Fibroblast of skin of scalp (primary cell): ENCODE measurements at regions not wholly inside any gene's neighbourhood (a gene's known extent, or its start where the extent isn't known, plus 50 kb on each side); places are given as distances from the start of the nearest gene placed in this dataset.
"Not testable (repeated sequence)": the region's sequence is repeated elsewhere in the genome, so short reads cannot be mapped to it uniquely, and the experiment has no call there.

ENCODE experiments used
- DNase-seq: peaks from one replicate; pipeline ENCODE4 v3.0.0-alpha.2; 2013

- no peak for DNase-seq
Measured at GRCh38 chr12:77253321-77253720, 188.0 kb upstream of the E2F7 start.

- DNase-seq = no peak
Measured at GRCh38 chr12:77251799-77252198, 186.4 kb upstream of the E2F7 start.

DNA sequence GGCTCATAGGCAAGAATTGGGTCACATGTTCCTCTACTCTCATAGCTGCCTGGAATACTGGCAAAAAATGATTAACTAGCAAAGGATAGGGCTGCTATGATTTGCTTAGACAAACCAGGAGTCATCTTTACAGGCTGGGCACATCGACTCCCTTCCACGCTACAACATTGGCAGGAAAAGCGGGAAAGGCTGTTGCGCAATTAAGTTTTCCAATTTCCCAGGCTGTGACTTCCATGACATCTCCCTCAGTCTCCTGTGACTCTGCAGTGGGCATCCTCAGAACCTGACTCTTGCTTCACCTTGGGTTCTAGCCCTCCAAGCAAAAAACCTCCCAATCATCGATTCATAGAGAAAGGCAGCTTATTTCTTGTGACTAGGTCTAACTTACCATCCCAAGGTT lies 184.5 kb upstream of the E2F7 start:
- no peak for DNase-seq

DNA sequence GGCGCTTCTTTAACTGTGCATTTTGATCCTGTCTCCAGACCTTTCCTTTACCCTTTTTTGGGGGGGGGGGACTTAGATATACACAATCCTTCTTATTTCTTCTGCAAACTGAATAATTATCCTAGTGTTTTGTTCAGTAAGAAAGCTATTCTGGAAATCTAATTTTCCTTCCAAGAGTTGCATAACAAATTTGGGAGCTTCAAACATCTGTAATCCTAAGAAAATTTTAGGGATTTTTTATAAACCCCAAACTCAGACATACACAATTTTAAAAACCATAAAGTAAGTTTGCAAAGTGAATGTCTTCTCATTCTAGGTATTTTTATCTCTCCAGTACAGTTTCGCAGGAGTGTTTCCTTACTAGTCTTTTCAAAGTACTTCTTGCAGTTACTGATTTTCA lies 182.7 kb upstream of the E2F7 start:
- no peak for DNase-seq

DNA sequence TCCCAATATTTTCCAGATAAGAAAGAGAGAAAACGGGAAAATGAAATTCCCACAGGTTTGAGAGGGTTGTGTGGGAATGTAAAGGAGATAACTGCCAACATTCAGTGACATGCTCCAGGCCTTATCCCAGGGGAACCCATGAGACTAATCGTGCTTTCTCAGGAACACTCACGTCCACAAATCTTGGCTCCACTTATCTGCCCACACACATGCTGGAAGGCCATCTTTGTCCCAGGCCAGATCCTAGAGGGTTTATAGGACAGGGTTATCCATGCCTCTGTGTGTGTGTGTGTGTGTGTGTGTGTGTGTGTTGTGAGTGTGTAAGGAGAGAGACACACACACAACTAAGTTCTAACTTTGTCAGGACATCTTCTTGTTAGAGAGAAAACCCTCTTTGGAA lies 182.2 kb upstream of the E2F7 start:
- DNase-seq = no peak

DNA sequence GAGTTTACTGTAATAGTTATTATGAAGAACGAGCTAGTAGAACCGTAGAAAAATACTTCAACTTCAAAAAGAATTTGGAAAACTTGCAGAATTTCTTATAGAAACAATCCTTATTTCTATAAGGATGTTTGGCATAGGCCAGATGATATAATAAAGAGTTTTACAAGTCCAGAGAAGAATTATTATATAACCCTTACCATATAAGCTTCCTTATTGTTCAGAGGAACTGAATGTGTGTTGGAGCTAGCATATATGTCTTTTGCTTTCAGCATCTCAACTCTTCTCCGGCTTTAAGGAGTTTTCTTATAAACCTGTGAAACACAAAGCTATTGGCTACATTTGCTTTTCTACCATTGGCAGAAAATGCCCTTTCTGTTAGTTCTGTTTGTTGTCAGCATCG lies 178.0 kb upstream of the E2F7 start:
- DNase-seq = no peak

- no peak for DNase-seq
Measured at GRCh38 chr12:77239617-77240016, 174.2 kb upstream of the E2F7 start.

- no peak for DNase-seq
Measured at GRCh38 chr12:77238335-77238734, 173.0 kb upstream of the E2F7 start.

- no peak for DNase-seq
Measured at GRCh38 chr12:77237896-77238295, 172.5 kb upstream of the E2F7 start.

GRCh38 chr12:77236066-77236465 lies 170.7 kb upstream of the E2F7 start:
- no peak for DNase-seq

DNA sequence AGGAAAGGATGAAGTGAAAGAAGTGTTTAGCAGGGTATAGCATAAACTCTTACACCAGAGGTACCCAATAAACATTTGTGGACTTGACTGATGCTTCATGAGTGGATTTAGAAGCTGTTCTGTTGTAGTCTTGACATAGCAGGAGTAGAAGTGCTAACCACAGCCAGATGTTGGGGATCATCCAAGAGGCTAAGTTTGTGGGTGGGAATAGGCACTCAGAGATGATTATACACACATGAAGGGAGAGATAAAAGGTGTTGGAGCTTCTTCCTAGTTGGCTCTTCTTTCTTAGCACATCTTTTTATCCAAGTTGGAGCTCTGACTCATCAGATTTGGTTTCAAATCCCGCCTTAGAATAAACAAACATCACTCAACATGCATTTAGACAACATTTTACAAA lies 166.7 kb upstream of the E2F7 start:
- DNase-seq = peak; percentile 25

DNA sequence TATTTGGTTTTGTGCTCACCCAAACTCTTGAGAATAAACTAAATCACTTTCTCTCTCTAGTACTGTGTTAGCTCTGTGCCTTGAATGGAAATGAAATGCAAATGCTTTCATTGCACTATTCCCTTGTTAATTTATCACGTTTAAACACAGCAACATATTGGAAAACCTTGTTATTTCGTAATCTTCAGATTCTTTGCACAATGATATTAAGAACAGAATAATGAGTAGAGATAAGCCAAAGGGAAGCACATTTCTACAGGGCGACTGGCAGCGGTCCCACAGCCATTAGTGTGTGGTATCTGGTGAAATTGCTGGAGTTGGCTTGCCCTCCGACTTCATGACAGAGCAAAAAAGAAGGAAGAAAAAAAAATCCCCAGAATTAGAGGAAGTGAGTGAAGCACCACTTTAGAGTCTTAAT lies 166.1 kb upstream of the E2F7 start:
- peak; percentile 38 for DNase-seq

DNA sequence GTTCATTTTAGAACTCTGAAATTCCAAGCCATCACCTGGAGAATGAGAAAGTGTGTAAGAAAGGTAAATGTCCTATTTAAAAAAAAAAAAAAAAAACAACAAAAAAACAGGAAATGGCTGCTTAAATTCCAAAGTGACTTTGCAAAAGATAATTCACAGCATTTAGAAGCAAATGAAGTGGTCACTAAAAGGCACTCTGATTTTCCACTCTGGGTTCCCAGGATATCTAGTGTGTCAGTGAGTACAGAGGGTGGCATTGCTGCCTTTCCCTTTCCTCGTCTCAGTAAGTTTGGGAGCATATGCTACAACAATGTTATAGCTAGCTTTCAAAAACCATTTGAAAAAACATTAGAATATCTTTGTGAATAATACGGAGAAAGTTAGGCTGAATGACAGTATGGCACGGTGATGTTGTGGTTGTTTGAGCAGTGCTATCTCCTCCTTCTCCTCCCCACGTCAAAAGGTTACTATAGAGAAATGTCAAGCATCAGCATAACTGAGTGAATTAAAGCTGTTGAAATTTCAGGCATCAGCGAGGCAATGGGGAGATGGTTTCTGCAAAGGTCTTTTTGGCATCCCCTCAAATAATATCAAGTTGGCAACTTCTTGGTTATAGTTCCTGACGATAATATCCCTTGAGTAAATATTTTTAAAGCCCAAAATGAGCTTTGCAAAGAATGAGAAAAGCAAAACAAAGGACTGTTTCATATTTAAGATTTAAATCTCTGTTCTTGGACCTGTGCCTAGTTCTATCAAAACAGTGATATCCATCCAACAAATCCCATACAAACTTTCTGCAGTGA lies 164.5 kb upstream of the E2F7 start:
- DNase-seq = peak; percentile 54

- DNase-seq = no peak
Measured at GRCh38 chr12:77228376-77228775, 163.0 kb upstream of the E2F7 start.

- no peak for DNase-seq
Measured at GRCh38 chr12:77226368-77226767, 161.0 kb upstream of the E2F7 start.

GRCh38 chr12:77225373-77225772 lies 160.0 kb upstream of the E2F7 start:
- no peak for DNase-seq

- no peak for DNase-seq
Measured at GRCh38 chr12:77224346-77224745, 159.0 kb upstream of the E2F7 start.

DNA sequence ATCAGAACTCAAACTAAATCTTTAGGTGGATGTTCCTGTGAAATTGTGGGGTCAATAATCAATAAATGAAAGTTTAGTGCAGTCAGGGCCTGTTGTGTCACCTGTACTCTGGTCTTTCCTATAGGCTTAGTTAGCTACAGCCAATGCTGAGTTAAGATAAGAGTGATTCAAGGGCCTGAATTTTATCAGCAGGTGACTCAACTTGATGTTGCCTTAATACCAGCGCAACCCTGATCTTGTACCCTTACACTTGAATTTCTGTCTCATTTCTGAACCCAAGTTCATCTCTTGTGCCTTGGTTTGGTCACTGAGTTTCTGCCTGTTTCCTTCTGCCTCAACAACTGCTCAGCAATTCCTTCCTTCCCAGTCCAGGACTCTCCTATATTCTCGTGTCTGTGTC lies 157.0 kb upstream of the E2F7 start:
- DNase-seq = no peak

DNA sequence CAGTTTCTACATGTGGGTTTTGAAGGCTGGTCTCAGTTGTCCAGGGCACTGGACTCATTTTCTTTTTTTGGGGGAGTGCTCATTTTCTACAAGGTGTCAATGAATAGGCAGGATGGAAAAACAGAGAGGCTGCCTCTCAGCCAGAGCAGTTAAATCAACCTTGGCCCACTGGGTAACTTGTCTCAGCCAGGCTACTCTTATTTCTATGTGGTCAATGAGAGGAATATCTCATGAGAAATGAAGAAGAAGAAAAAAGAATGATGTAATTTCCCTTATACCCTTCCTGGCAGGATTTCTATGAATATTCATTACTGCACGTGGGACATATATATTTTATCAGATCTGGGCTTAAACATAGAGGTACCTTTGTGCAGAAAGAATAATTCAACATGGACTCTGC lies 155.2 kb upstream of the E2F7 start:
- no peak for DNase-seq

DNA sequence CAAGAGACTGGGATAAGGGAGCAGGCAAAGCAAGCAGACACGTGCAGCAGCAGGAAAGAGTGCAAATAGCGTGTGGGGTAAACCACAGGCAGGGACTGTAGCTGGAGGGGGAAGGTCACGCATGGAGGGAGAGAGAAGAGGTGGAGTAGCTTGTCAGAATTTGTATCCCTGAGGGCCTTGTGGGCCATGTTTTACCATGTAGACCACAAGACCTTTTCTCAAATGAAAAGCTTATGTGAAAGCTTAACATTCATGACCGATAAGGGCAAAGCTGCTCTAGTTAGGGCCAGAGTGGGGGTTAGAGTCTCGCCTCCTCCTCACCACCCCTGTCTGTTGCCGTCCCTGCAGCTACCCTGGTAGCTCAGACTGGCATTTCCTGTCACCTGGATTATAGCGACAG lies 152.9 kb upstream of the E2F7 start:
- DNase-seq = peak; percentile 31

GRCh38 chr12:77216136-77216535 lies 150.8 kb upstream of the E2F7 start:
- DNase-seq = not testable (repeated sequence)

- DNase-seq = peak; percentile 76
Measured at GRCh38 chr12:77214136-77214535, 148.8 kb upstream of the E2F7 start.

DNA sequence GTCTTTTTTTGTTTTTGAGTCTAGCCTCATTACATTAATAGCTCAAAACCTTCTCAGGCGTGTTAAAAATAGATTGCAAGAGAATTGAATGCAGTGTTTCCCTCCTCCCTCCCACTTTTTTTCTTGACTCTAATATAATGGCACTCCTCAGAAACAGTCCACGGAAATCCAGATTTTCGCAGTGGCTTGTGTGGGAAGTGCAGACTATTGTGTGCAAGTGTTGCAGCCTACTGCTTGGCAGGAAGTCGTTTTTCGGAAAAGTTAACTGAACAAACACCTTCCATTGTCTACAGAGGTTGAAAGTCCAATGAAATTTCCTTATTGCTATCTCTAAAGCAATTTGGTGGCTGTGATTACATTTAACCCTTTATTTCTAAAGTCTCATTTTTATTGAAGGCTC lies 147.9 kb upstream of the E2F7 start:
- no peak for DNase-seq

DNA sequence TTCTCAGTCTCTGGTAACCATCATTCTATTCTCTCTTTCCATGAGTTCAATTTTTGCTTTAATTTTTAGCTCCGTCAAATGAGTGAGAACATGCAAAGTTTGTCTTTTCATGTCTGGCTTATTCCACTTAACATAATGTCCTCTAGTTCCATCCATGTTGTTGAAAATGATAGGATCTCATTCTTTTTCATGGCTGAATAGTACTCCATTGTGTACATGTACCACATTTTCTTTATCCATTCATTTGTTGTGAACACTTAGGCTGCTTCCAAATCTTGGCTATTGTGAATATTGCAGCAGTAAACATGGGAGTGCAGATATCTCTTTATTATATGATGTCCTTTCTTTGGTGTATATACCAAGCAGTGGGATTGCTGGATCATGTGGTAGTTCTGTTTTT lies 145.4 kb upstream of the E2F7 start:
- no peak for DNase-seq

DNA sequence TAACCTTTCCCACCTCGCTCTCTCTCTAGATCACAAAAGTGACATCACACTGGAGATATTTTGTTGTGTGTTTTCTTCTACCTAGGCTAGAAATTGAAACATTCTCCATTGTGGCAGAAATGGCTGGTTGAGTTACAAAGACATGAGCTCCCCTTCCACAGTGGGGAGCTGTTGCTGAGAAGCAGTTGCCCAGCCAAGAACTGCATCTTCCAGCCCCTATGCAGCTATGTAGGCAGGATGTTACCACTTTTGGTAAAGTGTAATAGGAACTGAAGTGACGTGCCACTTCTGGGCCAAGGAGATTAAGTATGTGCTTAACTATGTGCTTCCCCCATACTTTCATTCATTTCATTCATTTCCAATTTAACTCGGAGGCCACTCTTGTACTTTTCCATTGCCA lies 138.7 kb upstream of the E2F7 start:
- peak; percentile 34 for DNase-seq
